PFSK-1 (cell line): ENCODE measurements at regions not wholly inside any gene's neighbourhood (a gene's known extent, or its start where the extent isn't known, plus 50 kb on each side); places are given as distances from the start of the nearest gene placed in this dataset.

Experiments
- POLR2AphosphoS5 ChIP-seq: IDR thresholded peaks from 2 replicates; pipeline ENCODE4 v1.6.1; 2012; ENCODE audit warnings: low read depth, mild to moderate bottlenecking, control low read depth, low read length, moderate library complexity
- REST ChIP-seq, 2 experiments: IDR thresholded peaks; 2 replicates each; pipeline versions ENCODE4 v1.6.1 to v1.8.0; 2011 to 2012; ENCODE audit warnings: low read depth in 2 of 2, low read length in 2 of 2, control low read depth in 1 of 2, inconsistent platforms in 1 of 2, mild to moderate bottlenecking in 1 of 2, moderate library complexity in 1 of 2; ENCODE audit not compliant: insufficient read depth in 1 of 2
- SIN3A ChIP-seq: IDR thresholded peaks from 2 replicates; pipeline ENCODE4 v1.6.1; 2012; ENCODE audit warnings: mild to moderate bottlenecking, low read length, moderate library complexity, borderline replicate concordance; ENCODE audit not compliant: insufficient read depth
- TAF1 ChIP-seq: IDR thresholded peaks from 2 replicates; pipeline ENCODE4 v1.6.1; 2012; ENCODE audit warnings: low read length, control low read depth, borderline replicate concordance; ENCODE audit not compliant: insufficient read depth

- TF ChIP-seq REST (IDR thresholded peaks at IDR 0.05; ENCODE audit: insufficient read depth in 1 of 2, low read depth in 2 of 2, low read length in 2 of 2) (no peak), POLR2AphosphoS5 (no peak), SIN3A (no peak), TAF1 (no peak)
Measured at GRCh38 chr12:19584732-19585131, 145.4 kb downstream of the AEBP2 start.
